CD14-positive monocyte (primary cell): ENCODE measurements at regions not wholly inside any gene's neighbourhood (a gene's known extent, or its start where the extent isn't known, plus 50 kb on each side); places are given as distances from the start of the nearest gene placed in this dataset.

ENCODE experiments used
- DNase-seq, 3 donors: peaks; one replicate each; pipeline ENCODE4 v3.0.0-alpha.2; 2011 to 2022
- H2AFZ ChIP-seq: 2 replicates; pipeline ENCODE4 v1.6.0; 2012; ENCODE audit warnings: mild to moderate bottlenecking, low read depth, low read length, inconsistent platforms; ENCODE audit not compliant: insufficient read depth, poor library complexity, severe bottlenecking
- H3K27ac ChIP-seq, 2 donors: 1 replicate in 1 of 2; 2 replicates in 1 of 2; pipeline ENCODE4 v1.5.1; 2012 to 2013; ENCODE audit warnings: low read length in 2 of 2, control low read depth in 1 of 2, inconsistent platforms in 1 of 2, low read depth in 1 of 2, mild to moderate bottlenecking in 1 of 2
- H3K27me3 ChIP-seq, 2 donors: one replicate each; pipeline versions ENCODE4 v1.6.0 to v1.6.1; 2011 to 2013; ENCODE audit warnings: low read length in 2 of 2; ENCODE audit not compliant: control insufficient read depth in 2 of 2, insufficient read depth in 2 of 2
- H3K36me3 ChIP-seq, 2 donors: replicated peaks in 1 of 2; 1 replicate in 1 of 2; 2 replicates in 1 of 2; pipeline versions ENCODE4 v1.5.1 to v1.6.1; 2012 to 2013; ENCODE audit warnings: low read length in 2 of 2, control low read depth in 1 of 2, inconsistent platforms in 1 of 2, mild to moderate bottlenecking in 1 of 2; ENCODE audit not compliant: insufficient read depth in 2 of 2, control insufficient read depth in 1 of 2
- H3K4me1 ChIP-seq, 2 donors: 1 replicate in 1 of 2; 2 replicates in 1 of 2; pipeline versions ENCODE4 v1.5.1 to v1.6.1; 2012 to 2013; ENCODE audit warnings: low read length in 2 of 2, control low read depth in 1 of 2, inconsistent platforms in 1 of 2, mild to moderate bottlenecking in 1 of 2, moderate library complexity in 1 of 2; ENCODE audit not compliant: insufficient read depth in 2 of 2, control insufficient read depth in 1 of 2
- H3K4me2 ChIP-seq: replicated peaks from 2 replicates; pipeline ENCODE3; 2012; ENCODE audit warnings: low read length, moderate library complexity, mild to moderate bottlenecking; ENCODE audit not compliant: poor library complexity, severe bottlenecking; ENCODE audit errors: extremely low read depth
- H3K4me3 ChIP-seq, 3 experiments: fragments of 200-600 bp in 1 of 3; sonication (generic) in 1 of 3; replicated peaks in 1 of 3; 1 replicate in 2 of 3; 2 replicates in 1 of 3; pipeline ENCODE4 v1.5.1; 2011 to 2013; ENCODE audit warnings: low read length in 3 of 3, mild to moderate bottlenecking in 3 of 3, control low read depth in 2 of 3, low read depth in 2 of 3, inconsistent platforms in 1 of 3, moderate library complexity in 1 of 3
- H3K79me2 ChIP-seq: 2 replicates; pipeline ENCODE4 v1.6.0; 2012; ENCODE audit warnings: mild to moderate bottlenecking, control low read depth, inconsistent platforms, low read length, moderate library complexity; ENCODE audit not compliant: insufficient read depth
- H3K9ac ChIP-seq: 2 replicates; pipeline ENCODE4 v1.6.0; 2017; ENCODE audit warnings: low read length, mild to moderate bottlenecking; ENCODE audit not compliant: insufficient read depth, poor library complexity, severe bottlenecking
- H3K9me3 ChIP-seq, 2 donors: replicated peaks in 1 of 2; 1 replicate in 1 of 2; 2 replicates in 1 of 2; pipeline versions ENCODE4 v1.5.1 to v1.6.1; 2012 to 2013; ENCODE audit warnings: low read length in 2 of 2, control low read depth in 1 of 2; ENCODE audit not compliant: control insufficient read depth in 1 of 2, insufficient read depth in 1 of 2
- H4K20me1 ChIP-seq: 2 replicates; pipeline ENCODE4 v1.6.0; 2012; ENCODE audit warnings: mild to moderate bottlenecking, low read length, control low read depth, moderate library complexity; ENCODE audit not compliant: insufficient read depth
- H3K27ac Mint-ChIP-seq, 7 donors: one replicate each; pipeline ENCODE4 v1.8.0; 2020; ENCODE audit warnings: mild to moderate bottlenecking in 7 of 7, mixed read lengths in 7 of 7, moderate library complexity in 6 of 7, inconsistent platforms in 2 of 7
- H3K27me3 Mint-ChIP-seq, 3 donors: one replicate each; pipeline ENCODE4 v1.8.0; 2021 to 2022; ENCODE audit warnings: low read depth in 3 of 3, mild to moderate bottlenecking in 3 of 3, mixed read lengths in 3 of 3, moderate library complexity in 3 of 3, inconsistent platforms in 1 of 3
- H3K36me3 Mint-ChIP-seq, 2 donors: one replicate each; pipeline ENCODE4 v1.8.0; 2020; ENCODE audit warnings: mixed read lengths in 2 of 2, inconsistent platforms in 1 of 2, mild to moderate bottlenecking in 1 of 2
- H3K4me1 Mint-ChIP-seq: one replicate; pipeline ENCODE4 v1.8.0; 2020; ENCODE audit warnings: mild to moderate bottlenecking, mixed read lengths
- H3K4me3 Mint-ChIP-seq, 2 donors: one replicate each; pipeline ENCODE4 v1.8.0; 2020; ENCODE audit warnings: mild to moderate bottlenecking in 2 of 2, mixed read lengths in 2 of 2, moderate library complexity in 1 of 2
- H3K9me3 Mint-ChIP-seq, 7 donors: one replicate each; pipeline ENCODE4 v1.8.0; 2020 to 2022; ENCODE audit warnings: mixed read lengths in 7 of 7, mild to moderate bottlenecking in 6 of 7, moderate library complexity in 6 of 7, inconsistent platforms in 2 of 7
- WGBS: methylation state at CpG from one replicate; pipeline ENCODE4 v1.1.5; 2013; ENCODE audit warnings: missing lambda C conversion rate; ENCODE audit not compliant: insufficient coverage; 5-methylcytosine and 5-hydroxymethylcytosine counted together
- intact Hi-C, 2 donors: fragments of 100-400 bp; cut with micrococcal nuclease; formaldehyde crosslinking; loops; one replicate each; pipeline versions ENCODE4 v1.15.0 to v1.15.1; 2023
- TF ChIP-seq, protein P1 (sequence below): fragments of 200-600 bp; IDR thresholded peaks from one replicate; pipeline ENCODE4 v1.8.0; 2022; ENCODE audit warnings: antibody characterized with exemption, mild to moderate bottlenecking

DNA sequence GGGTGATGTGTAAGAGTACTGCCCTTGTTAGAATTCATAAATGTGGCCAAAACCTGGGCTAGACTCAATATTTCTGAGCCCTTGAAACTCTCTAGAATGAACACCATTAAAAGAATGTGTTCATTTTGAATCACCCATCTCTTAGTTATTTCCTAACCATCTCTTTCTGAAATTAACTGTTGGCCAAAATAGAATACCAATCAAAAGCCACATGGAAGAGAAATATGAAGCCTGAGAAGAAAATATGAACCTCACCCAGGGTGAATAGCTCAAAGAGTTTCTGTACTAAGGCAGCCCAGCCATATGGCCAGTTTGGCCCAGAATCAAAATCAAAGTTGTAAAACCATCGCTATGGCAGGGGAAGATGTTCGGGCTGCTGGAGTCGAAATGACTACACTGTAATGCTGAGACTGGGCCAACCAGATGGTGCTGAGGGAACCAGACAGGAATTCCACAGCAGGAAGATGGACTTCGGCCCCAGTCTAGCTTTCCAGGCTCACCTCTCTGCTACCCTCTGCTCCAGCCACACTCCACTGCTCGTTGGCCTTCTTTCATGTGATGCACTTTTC is 154.3 kb upstream of the ZFHX3 start:
- Histone ChIP-seq H3K36me3 (no peaks in the 10 kb centered on the region), H3K27ac (no peak overlapping the region), H3K27me3 (peaks cover 0 to 3% of the 10 kb centered on the region in 2 donors), H3K9me3 (no peaks in the 10 kb centered on the region), H3K9ac (no peak overlapping the region), H4K20me1 (no peaks in the 10 kb centered on the region), H3K4me3 (no peak overlapping the region), H3K4me1 (no peaks in the 10 kb centered on the region), H3K79me2 (no peaks in the 10 kb centered on the region), H3K4me2 (no peak overlapping the region), H2AFZ (no peak overlapping the region)
- intact Hi-C loops = no loop called here
- TF ChIP-seq, protein P1, sequence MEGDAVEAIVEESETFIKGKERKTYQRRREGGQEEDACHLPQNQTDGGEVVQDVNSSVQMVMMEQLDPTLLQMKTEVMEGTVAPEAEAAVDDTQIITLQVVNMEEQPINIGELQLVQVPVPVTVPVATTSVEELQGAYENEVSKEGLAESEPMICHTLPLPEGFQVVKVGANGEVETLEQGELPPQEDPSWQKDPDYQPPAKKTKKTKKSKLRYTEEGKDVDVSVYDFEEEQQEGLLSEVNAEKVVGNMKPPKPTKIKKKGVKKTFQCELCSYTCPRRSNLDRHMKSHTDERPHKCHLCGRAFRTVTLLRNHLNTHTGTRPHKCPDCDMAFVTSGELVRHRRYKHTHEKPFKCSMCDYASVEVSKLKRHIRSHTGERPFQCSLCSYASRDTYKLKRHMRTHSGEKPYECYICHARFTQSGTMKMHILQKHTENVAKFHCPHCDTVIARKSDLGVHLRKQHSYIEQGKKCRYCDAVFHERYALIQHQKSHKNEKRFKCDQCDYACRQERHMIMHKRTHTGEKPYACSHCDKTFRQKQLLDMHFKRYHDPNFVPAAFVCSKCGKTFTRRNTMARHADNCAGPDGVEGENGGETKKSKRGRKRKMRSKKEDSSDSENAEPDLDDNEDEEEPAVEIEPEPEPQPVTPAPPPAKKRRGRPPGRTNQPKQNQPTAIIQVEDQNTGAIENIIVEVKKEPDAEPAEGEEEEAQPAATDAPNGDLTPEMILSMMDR = no peak
- Mint-ChIP-seq H3K9me3 (no peaks in the 10 kb centered on the region), H3K27ac (no peak overlapping the region), H3K36me3 (no peaks in the 10 kb centered on the region), H3K4me1 (peaks cover 3% of the 10 kb centered on the region), H3K4me3 (no peak overlapping the region), H3K27me3 (peaks cover 0 to 3% (median 1%) of the 10 kb centered on the region in 3 donors)
- 91% methylated on average over 5 of the region's 5 CpGs for WGBS
- no peak for DNase-seq

DNA sequence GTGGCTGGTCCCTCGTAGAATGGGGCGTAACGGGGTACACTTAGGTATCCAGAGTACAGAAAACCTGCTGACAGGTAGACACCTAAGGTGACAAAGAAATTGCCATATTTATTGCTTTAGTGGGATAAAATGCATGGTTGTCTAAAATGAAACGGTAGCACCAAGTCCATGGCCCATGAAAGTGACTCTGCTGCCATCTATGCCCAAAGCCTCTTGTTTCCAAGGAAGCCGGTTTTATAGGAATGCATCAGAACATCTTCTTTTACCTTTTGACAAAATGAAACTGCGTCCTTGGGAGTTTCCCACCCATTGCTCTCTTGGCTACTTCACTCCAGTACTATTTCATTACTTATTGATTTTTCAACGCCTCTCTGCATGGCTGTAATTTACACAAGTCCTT is 151.3 kb upstream of the ZFHX3 start:
- no peaks in the 10 kb centered on the region for H3K9me3 ChIP-seq
- no peak overlapping the region for H3K27ac ChIP-seq
- H2AFZ ChIP-seq = no peak overlapping the region
- TF ChIP-seq, protein P1 = no peak
- H3K9me3 Mint-ChIP-seq = no peaks in the 10 kb centered on the region
- peaks cover 1 to 5% (median 3%) of the 10 kb centered on the region in 3 donors for H3K27me3 Mint-ChIP-seq
- H3K4me3 ChIP-seq = no peak overlapping the region
- intact Hi-C loops = loop anchor here in 1 of 2 donors (10.0 kb wide), 1 partner anchor 224 kb away; no protein-coding TSS in a partner anchor
- H3K4me3 Mint-ChIP-seq = no peak overlapping the region
- H3K4me1 Mint-ChIP-seq = peaks cover 6% of the 10 kb centered on the region
- no peaks in the 10 kb centered on the region for H3K36me3 Mint-ChIP-seq
- H3K27me3 ChIP-seq = peaks cover 0 to 3% of the 10 kb centered on the region in 2 donors
- no peak overlapping the region for H3K4me2 ChIP-seq
- no peaks in the 10 kb centered on the region for H3K36me3 ChIP-seq
- H3K27ac Mint-ChIP-seq = no peak overlapping the region
- no peaks in the 10 kb centered on the region for H3K4me1 ChIP-seq
- H3K79me2 ChIP-seq = no peaks in the 10 kb centered on the region
- DNase-seq = no peak
- no peak overlapping the region for H3K9ac ChIP-seq
- no peaks in the 10 kb centered on the region for H4K20me1 ChIP-seq
- WGBS = 91% methylated on average over 5 of the region's 7 CpGs
